CD4-positive, alpha-beta T cell (primary cell): ENCODE measurements at regions not wholly inside any gene's neighbourhood (a gene's known extent, or its start where the extent isn't known, plus 50 kb on each side); places are given as distances from the start of the nearest gene placed in this dataset.

Source experiments
- ATAC-seq: fragments of 200-7000 bp; cut with Tn5 transposase; one replicate; pipeline ENCODE4 v1.10.0; 2022; ENCODE audit warnings: mild to moderate bottlenecking; ENCODE audit not compliant: poor library complexity
- CTCF ChIA-PET: fragments of 350-600 bp; sonication (Branson Sonifier 250); formaldehyde crosslinking; loops from one replicate; lab custom pipeline; 2021; ENCODE audit warnings: antibody characterized with exemption, inconsistent platforms; lab: Charles Lee
- POLR2A ChIA-PET: fragments of 350-600 bp; sonication (Branson Sonifier 250); formaldehyde crosslinking; loops from one replicate; lab custom pipeline; 2021; ENCODE audit warnings: antibody characterized with exemption, inconsistent platforms; lab: Charles Lee
- DNase-seq, 14 experiments: peaks; one replicate each; pipeline ENCODE4 v3.0.0-alpha.2; 2013 to 2020; ENCODE audit warnings: mixed read lengths in 2 of 14
- H3K27ac ChIP-seq, 2 donors: one replicate each; pipeline versions ENCODE4 v1.5.1 to v1.7.0; 2013; ENCODE audit warnings: low read length in 2 of 2, low read depth in 1 of 2, mild to moderate bottlenecking in 1 of 2
- H3K27me3 ChIP-seq, 2 experiments: 1 replicate in 1 of 2; 2 replicates in 1 of 2; pipeline versions ENCODE4 v1.6.1 to v1.7.0; 2013; ENCODE audit warnings: low read length in 2 of 2, control low read depth in 1 of 2, mild to moderate bottlenecking in 1 of 2, moderate library complexity in 1 of 2; ENCODE audit not compliant: insufficient read depth in 2 of 2, control insufficient read depth in 1 of 2
- H3K36me3 ChIP-seq: one replicate; pipeline ENCODE4 v1.6.1; 2013; ENCODE audit warnings: low read length, control low read depth; ENCODE audit not compliant: insufficient read depth
- H3K4me1 ChIP-seq: one replicate; pipeline ENCODE4 v1.6.1; 2013; ENCODE audit warnings: low read length, control low read depth; ENCODE audit not compliant: insufficient read depth
- H3K4me3 ChIP-seq: one replicate; pipeline ENCODE4 v1.5.1; 2013; ENCODE audit warnings: mild to moderate bottlenecking, low read length, moderate library complexity
- H3K9me3 ChIP-seq, 2 experiments: 1 replicate in 1 of 2; 2 replicates in 1 of 2; pipeline versions ENCODE4 v1.6.1 to v1.7.0; 2013; ENCODE audit warnings: low read length in 2 of 2, mild to moderate bottlenecking in 2 of 2, control low read depth in 1 of 2, moderate library complexity in 1 of 2; ENCODE audit not compliant: control insufficient read depth in 1 of 2, insufficient read depth in 1 of 2
- H3K27ac Mint-ChIP-seq: one replicate; pipeline ENCODE4 v1.8.0; 2020; ENCODE audit warnings: mixed read lengths
- H3K27me3 Mint-ChIP-seq: one replicate; pipeline ENCODE4 v1.8.0; 2021; ENCODE audit warnings: mixed read lengths
- H3K36me3 Mint-ChIP-seq: one replicate; pipeline ENCODE4 v1.8.0; 2021; ENCODE audit warnings: low read depth, mixed read lengths
- H3K4me1 Mint-ChIP-seq: one replicate; pipeline ENCODE4 v1.8.0; 2021; ENCODE audit warnings: low read depth, mixed read lengths
- H3K4me3 Mint-ChIP-seq: one replicate; pipeline ENCODE4 v1.8.0; 2020; ENCODE audit warnings: mild to moderate bottlenecking, mixed read lengths
- H3K9me3 Mint-ChIP-seq: one replicate; pipeline ENCODE4 v1.8.0; 2020; ENCODE audit warnings: mixed read lengths
- CTCF ChIP-seq: fragments of 200-600 bp; IDR thresholded peaks from one replicate; pipeline ENCODE4 v1.8.0; 2022; ENCODE audit warnings: antibody characterized with exemption, mild to moderate bottlenecking
- intact Hi-C, 2 experiments: fragments of 100-400 bp; cut with DNase I in 1 of 2; cut with micrococcal nuclease in 1 of 2; formaldehyde crosslinking; loops; one replicate each; pipeline versions ENCODE4 v1.15.1 to v1.9.0; 2023 to 2025; cut with DNase I, micrococcal nuclease

- no peak for TF ChIP-seq CTCF
- Mint-ChIP-seq H3K27ac (no peak overlapping the region), H3K27me3 (peaks cover 5% of the 10 kb centered on the region), H3K36me3 (no peaks in the 10 kb centered on the region), H3K9me3 (no peaks in the 10 kb centered on the region), H3K4me3 (no peak overlapping the region), H3K4me1 (peaks cover 5% of the 10 kb centered on the region)
- intact Hi-C loops = no loop called here
- Histone ChIP-seq H3K4me3 (no peak overlapping the region), H3K36me3 (no peaks in the 10 kb centered on the region), H3K27ac (no peak overlapping the region), H3K9me3 (no peaks in the 10 kb centered on the region), H3K4me1 (no peaks in the 10 kb centered on the region), H3K27me3 (peaks cover 0 to 6% of the 10 kb centered on the region in 2 experiments)
- ChIA-PET CTCF (no interaction called here), POLR2A (no interaction called here)
- peak in 1 of 14 experiments; percentile 20 for DNase-seq
- no peak for ATAC-seq
Observed at GRCh38 chr3:71901645-71902044, 116.7 kb upstream of the PROK2 start.

GRCh38 chr3:71900057-71900456 lies 115.1 kb upstream of the PROK2 start:
- Histone ChIP-seq H3K36me3 (no peaks in the 10 kb centered on the region), H3K27ac (no peak overlapping the region), H3K4me1 (no peaks in the 10 kb centered on the region), H3K27me3 (peaks cover 0 to 6% of the 10 kb centered on the region in 2 experiments), H3K9me3 (no peaks in the 10 kb centered on the region), H3K4me3 (no peak overlapping the region)
- Mint-ChIP-seq H3K27me3 (no peaks in the 10 kb centered on the region), H3K4me1 (no peaks in the 10 kb centered on the region), H3K36me3 (no peaks in the 10 kb centered on the region), H3K4me3 (no peak overlapping the region), H3K9me3 (no peaks in the 10 kb centered on the region), H3K27ac (no peak overlapping the region)
- intact Hi-C loops = no loop called here
- ATAC-seq (no peak), DNase-seq (no peak)
- POLR2A ChIA-PET = no interaction called here
- no peak for TF ChIP-seq CTCF
- CTCF ChIA-PET = no interaction called here

- no peak for TF ChIP-seq CTCF
- Histone ChIP-seq H3K27me3 (peaks cover 0 to 6% of the 10 kb centered on the region in 2 experiments), H3K4me1 (no peaks in the 10 kb centered on the region), H3K27ac (no peak overlapping the region), H3K36me3 (no peaks in the 10 kb centered on the region), H3K4me3 (no peak overlapping the region), H3K9me3 (no peaks in the 10 kb centered on the region)
- CTCF ChIA-PET = no interaction called here
- H3K4me1 Mint-ChIP-seq = no peaks in the 10 kb centered on the region
- no peak overlapping the region for H3K4me3 Mint-ChIP-seq
- POLR2A ChIA-PET = interaction anchor here (0.6 kb wide), 1 partner anchor 1266 kb away, joined by 3 read pairs; no protein-coding TSS in a partner anchor
- no peak for DNase-seq
- no peak overlapping the region for H3K27ac Mint-ChIP-seq
- H3K36me3 Mint-ChIP-seq = no peaks in the 10 kb centered on the region
- H3K9me3 Mint-ChIP-seq = no peaks in the 10 kb centered on the region
- ATAC-seq = no peak
- intact Hi-C loops = no loop called here
- H3K27me3 Mint-ChIP-seq = no peaks in the 10 kb centered on the region
Observed at GRCh38 chr3:71896751-71897150, 111.8 kb upstream of the PROK2 start.
